Astrocyte of the spinal cord (primary cell): ENCODE measurements at regions not wholly inside any gene's neighbourhood (a gene's known extent, or its start where the extent isn't known, plus 50 kb on each side); places are given as distances from the start of the nearest gene placed in this dataset.

Experiments
- DNase-seq: peaks from one replicate; pipeline ENCODE4 v3.0.0; 2011; ENCODE audit warnings: low read depth, low spot score
- H3K4me3 ChIP-seq: 2 replicates; pipeline ENCODE4 v1.5.1; 2011; ENCODE audit warnings: low read depth, mild to moderate bottlenecking, low read length, moderate library complexity
- CTCF ChIP-seq: IDR thresholded peaks from 2 replicates; pipeline ENCODE4 v1.5.1; 2012; ENCODE audit warnings: low read depth, mild to moderate bottlenecking, low read length, inconsistent platforms
- in situ Hi-C: cut with HindIII; loops from 2 replicates; pipeline ENCODE4 v1.10.0; 2017; ENCODE audit warnings: low sequenced_read_pairs

DNA sequence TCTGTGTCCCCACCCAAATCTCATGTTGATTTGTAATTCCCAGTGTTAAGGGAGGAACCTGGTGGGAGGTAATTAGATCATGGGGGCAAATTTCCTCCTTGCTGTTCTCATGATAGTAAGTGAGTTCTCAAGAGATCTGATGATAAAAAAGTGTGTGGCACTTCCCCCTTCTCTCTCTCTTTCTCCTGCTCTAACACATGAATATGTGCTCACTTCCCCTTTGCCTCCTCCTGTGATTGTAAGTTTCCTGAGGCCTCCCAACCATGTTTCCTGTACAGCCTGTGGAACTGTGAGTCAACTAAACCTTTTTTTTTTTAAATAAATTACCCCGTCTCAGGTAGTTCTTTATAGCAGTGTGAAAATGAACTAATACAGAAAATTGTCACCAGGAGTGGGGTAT lies 380.0 kb downstream of the MEIS1 start:
- H3K4me3 ChIP-seq: no peak overlapping the region
- TF ChIP-seq CTCF: no peak
- DNase-seq: no peak
- in situ Hi-C loops: no loop called here

DNA sequence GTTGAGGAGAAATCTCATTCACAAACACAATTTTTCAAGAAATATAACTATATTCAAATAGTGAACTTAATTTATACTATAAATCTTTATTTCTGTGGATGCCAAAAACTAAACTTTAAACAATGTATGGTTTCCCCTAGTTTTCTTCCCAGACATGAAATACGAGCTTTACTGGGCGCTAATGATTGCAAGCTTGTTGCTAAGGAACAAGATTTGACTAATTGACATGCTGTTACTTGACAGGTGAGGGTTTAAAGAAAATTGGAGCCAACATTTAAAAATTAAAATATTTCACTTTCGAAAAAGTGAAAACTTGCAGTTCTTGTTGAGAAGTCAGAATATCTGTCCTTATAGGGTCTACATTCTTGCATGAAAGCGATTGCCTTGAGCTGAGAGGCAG lies 381.0 kb downstream of the MEIS1 start:
- no peak overlapping the region for H3K4me3 ChIP-seq
- in situ Hi-C loops: no loop called here
- no peak for TF ChIP-seq CTCF
- DNase-seq: no peak

- H3K4me3 ChIP-seq: no peak overlapping the region
- DNase-seq: no peak
- in situ Hi-C loops: no loop called here
- TF ChIP-seq CTCF: no peak
These were observed 386.2 kb downstream of the MEIS1 start for GRCh38 chr2:66821168-66821567.

- TF ChIP-seq CTCF: no peak
- in situ Hi-C loops: no loop called here
- DNase-seq: no peak
- H3K4me3 ChIP-seq: no peak overlapping the region
These were observed 387.3 kb downstream of the MEIS1 start for GRCh38 chr2:66822186-66822585.

DNA sequence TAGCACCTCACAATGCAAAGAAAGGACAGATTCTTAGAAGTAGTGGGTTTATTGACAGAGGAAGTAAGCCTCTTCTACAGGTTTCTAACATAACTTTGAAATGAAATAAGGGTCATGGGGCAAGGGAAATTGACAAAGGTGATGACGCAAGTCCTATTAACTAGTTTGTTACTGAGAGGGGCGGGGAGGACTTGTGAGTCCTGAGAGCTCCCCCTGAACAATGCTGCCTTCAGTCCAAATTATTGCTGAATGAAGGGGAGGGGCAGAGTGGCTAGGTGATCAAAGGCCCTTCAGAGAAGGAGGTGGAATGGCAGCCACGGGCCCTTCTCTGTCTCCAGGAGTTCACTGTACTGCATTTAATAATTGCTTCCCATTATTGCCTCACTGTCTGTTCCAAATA lies 390.0 kb downstream of the MEIS1 start:
- in situ Hi-C loops: no loop called here
- no peak overlapping the region for H3K4me3 ChIP-seq
- no peak for TF ChIP-seq CTCF
- DNase-seq: no peak

DNA sequence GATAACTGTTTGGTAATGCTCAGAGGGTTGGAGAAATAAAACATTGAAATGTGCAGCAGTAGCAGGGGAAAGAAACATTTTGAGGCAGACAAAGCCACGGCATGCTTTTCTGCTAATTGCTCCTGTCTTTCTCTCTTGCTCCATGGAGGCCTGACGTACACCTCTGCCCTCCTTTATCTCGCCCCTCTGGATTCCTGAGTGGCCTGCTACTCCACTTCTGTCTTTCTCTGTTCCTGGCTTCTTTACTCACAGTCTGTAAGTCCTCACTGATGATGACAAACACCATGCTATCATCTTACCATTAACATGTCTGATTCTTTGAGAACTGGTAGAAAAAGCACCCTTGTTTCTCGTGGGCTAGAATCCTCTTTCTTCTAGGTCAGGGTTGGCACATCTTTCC lies 392.9 kb downstream of the MEIS1 start:
- no peak overlapping the region for H3K4me3 ChIP-seq
- in situ Hi-C loops: no loop called here
- no peak for DNase-seq
- TF ChIP-seq CTCF: no peak

- TF ChIP-seq CTCF: no peak
- in situ Hi-C loops: no loop called here
- DNase-seq: no peak
- H3K4me3 ChIP-seq: no peak overlapping the region
These were observed 394.0 kb downstream of the MEIS1 start for GRCh38 chr2:66828876-66829275.
